ENCODE measurements at regions not wholly inside any gene's neighbourhood (a gene's known extent, or its start where the extent isn't known, plus 50 kb on each side); places are given as distances from the start of the nearest gene placed in this dataset.

- Histone ChIP-seq H3K27ac (ENCODE audit: low read depth in 1 of 2, low read length in 1 of 2) (no peak overlapping the region), H3K27me3 (ENCODE audit: control insufficient read depth in 2 of 2, insufficient read depth in 1 of 2, low read length in 1 of 2) (no peaks in the 10 kb centered on the region), H3K9me3 (ENCODE audit: control insufficient read depth in 2 of 2, insufficient read depth in 1 of 2, low read length in 1 of 2) (no peaks in the 10 kb centered on the region), H3K36me3 (ENCODE audit: control insufficient read depth in 2 of 2, insufficient read depth in 2 of 2, low read length in 1 of 2) (no peaks in the 10 kb centered on the region), H3K4me3 (ENCODE audit: low read length in 2 of 2) (no peak overlapping the region), H3K4me1 (ENCODE audit: control insufficient read depth in 2 of 2, insufficient read depth in 2 of 2, low read length in 2 of 2) (no peaks in the 10 kb centered on the region)
- 92% methylated on average over 2 of the region's 2 CpGs for WGBS
- no peak for DNase-seq (ENCODE audit: low read depth in 6 of 9, low spot score in 9 of 9)
Observed at GRCh38 chrX:97666890-97667289, 783.2 kb downstream of the RPA4 start.

DNA sequence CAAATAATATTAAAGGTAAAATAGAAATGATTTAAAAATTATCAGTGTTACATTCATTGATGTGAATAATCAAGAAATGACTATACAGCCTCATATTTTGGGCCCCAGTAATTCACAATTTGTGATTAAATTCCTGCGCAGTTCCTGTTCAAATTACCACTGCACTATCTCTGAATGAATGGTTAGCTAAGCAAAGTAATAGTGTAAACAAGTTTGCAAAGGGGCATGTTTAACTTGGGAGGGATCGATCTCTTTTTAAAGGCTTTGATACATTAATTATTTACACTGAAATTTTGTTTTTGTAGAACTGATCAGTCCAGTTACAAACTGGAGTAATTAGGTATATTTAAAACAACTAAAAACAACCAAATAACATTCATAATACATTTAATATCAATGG lies 784.4 kb downstream of the RPA4 start:
- Histone ChIP-seq H3K4me1 (ENCODE audit: control insufficient read depth in 2 of 2, insufficient read depth in 2 of 2, low read length in 2 of 2) (no peaks in the 10 kb centered on the region), H3K4me3 (ENCODE audit: low read length in 2 of 2) (no peak overlapping the region), H3K36me3 (ENCODE audit: control insufficient read depth in 2 of 2, insufficient read depth in 2 of 2, low read length in 1 of 2) (no peaks in the 10 kb centered on the region), H3K27ac (ENCODE audit: low read depth in 1 of 2, low read length in 1 of 2) (no peak overlapping the region), H3K27me3 (ENCODE audit: control insufficient read depth in 2 of 2, insufficient read depth in 1 of 2, low read length in 1 of 2) (no peaks in the 10 kb centered on the region), H3K9me3 (ENCODE audit: control insufficient read depth in 2 of 2, insufficient read depth in 1 of 2, low read length in 1 of 2) (no peaks in the 10 kb centered on the region)
- DNase-seq (ENCODE audit: low read depth in 6 of 9, low spot score in 9 of 9), result no peak
- WGBS, result 95% methylated on average over 2 of the region's 2 CpGs

DNA sequence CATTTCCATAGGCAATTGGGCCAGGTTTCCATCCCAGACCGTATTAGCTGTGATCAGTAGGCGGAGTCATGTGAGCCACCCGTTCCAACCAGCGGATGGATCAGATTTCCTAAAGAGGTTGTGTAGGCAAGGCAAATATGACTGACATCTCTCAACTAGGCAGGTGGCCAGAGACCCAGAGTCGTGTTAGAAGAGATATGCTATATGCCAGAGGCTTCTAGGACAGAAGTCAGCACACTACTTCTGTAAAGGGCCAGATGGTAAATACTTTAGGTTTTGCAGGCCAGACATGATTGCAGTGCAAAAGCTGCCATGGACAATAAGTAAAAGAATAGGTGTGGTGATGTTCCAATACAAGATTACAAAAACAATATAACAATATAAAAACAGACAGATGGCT lies 788.4 kb downstream of the RPA4 start:
- H3K9me3 ChIP-seq (ENCODE audit: control insufficient read depth in 2 of 2, insufficient read depth in 1 of 2, low read length in 1 of 2), result no peaks in the 10 kb centered on the region
- no peaks in the 10 kb centered on the region for H3K27me3 ChIP-seq (ENCODE audit: control insufficient read depth in 2 of 2, insufficient read depth in 1 of 2, low read length in 1 of 2)
- WGBS, result 94% methylated on average over 5 of the region's 5 CpGs
- no peaks in the 10 kb centered on the region for H3K4me1 ChIP-seq (ENCODE audit: control insufficient read depth in 2 of 2, insufficient read depth in 2 of 2, low read length in 2 of 2)
- no peak overlapping the region for H3K4me3 ChIP-seq (ENCODE audit: low read length in 2 of 2)
- no peak for DNase-seq (ENCODE audit: low read depth in 6 of 9, low spot score in 9 of 9)
- no peaks in the 10 kb centered on the region for H3K36me3 ChIP-seq (ENCODE audit: control insufficient read depth in 2 of 2, insufficient read depth in 2 of 2, low read length in 1 of 2)
- no peak overlapping the region for H3K27ac ChIP-seq (ENCODE audit: low read depth in 1 of 2, low read length in 1 of 2)

GRCh38 chrX:97672608-97673007 lies 788.9 kb downstream of the RPA4 start:
- H3K27me3 ChIP-seq (ENCODE audit: control insufficient read depth in 2 of 2, insufficient read depth in 1 of 2, low read length in 1 of 2), result no peaks in the 10 kb centered on the region
- 95% methylated on average over 2 of the region's 2 CpGs for WGBS
- no peak overlapping the region for H3K27ac ChIP-seq (ENCODE audit: low read depth in 1 of 2, low read length in 1 of 2)
- no peaks in the 10 kb centered on the region for H3K36me3 ChIP-seq (ENCODE audit: control insufficient read depth in 2 of 2, insufficient read depth in 2 of 2, low read length in 1 of 2)
- DNase-seq (ENCODE audit: low read depth in 6 of 9, low spot score in 9 of 9), result no peak
- no peaks in the 10 kb centered on the region for H3K4me1 ChIP-seq (ENCODE audit: control insufficient read depth in 2 of 2, insufficient read depth in 2 of 2, low read length in 2 of 2)
- H3K9me3 ChIP-seq (ENCODE audit: control insufficient read depth in 2 of 2, insufficient read depth in 1 of 2, low read length in 1 of 2), result no peaks in the 10 kb centered on the region
- no peak overlapping the region for H3K4me3 ChIP-seq (ENCODE audit: low read length in 2 of 2)

- WGBS, result 93% methylated on average over 5 of the region's 5 CpGs
- H3K27me3 ChIP-seq (ENCODE audit: control insufficient read depth in 2 of 2, insufficient read depth in 1 of 2, low read length in 1 of 2), result no peaks in the 10 kb centered on the region
- H3K36me3 ChIP-seq (ENCODE audit: control insufficient read depth in 2 of 2, insufficient read depth in 2 of 2, low read length in 1 of 2), result no peaks in the 10 kb centered on the region
- H3K4me3 ChIP-seq (ENCODE audit: low read length in 2 of 2), result no peak overlapping the region
- H3K27ac ChIP-seq (ENCODE audit: low read depth in 1 of 2, low read length in 1 of 2), result no peak overlapping the region
- H3K4me1 ChIP-seq (ENCODE audit: control insufficient read depth in 2 of 2, insufficient read depth in 2 of 2, low read length in 2 of 2), result no peaks in the 10 kb centered on the region
- H3K9me3 ChIP-seq (ENCODE audit: control insufficient read depth in 2 of 2, insufficient read depth in 1 of 2, low read length in 1 of 2), result no peaks in the 10 kb centered on the region
- DNase-seq (ENCODE audit: low read depth in 6 of 9, low spot score in 9 of 9), result no peak
Observed at GRCh38 chrX:97673135-97673534, 789.4 kb downstream of the RPA4 start.

DNA sequence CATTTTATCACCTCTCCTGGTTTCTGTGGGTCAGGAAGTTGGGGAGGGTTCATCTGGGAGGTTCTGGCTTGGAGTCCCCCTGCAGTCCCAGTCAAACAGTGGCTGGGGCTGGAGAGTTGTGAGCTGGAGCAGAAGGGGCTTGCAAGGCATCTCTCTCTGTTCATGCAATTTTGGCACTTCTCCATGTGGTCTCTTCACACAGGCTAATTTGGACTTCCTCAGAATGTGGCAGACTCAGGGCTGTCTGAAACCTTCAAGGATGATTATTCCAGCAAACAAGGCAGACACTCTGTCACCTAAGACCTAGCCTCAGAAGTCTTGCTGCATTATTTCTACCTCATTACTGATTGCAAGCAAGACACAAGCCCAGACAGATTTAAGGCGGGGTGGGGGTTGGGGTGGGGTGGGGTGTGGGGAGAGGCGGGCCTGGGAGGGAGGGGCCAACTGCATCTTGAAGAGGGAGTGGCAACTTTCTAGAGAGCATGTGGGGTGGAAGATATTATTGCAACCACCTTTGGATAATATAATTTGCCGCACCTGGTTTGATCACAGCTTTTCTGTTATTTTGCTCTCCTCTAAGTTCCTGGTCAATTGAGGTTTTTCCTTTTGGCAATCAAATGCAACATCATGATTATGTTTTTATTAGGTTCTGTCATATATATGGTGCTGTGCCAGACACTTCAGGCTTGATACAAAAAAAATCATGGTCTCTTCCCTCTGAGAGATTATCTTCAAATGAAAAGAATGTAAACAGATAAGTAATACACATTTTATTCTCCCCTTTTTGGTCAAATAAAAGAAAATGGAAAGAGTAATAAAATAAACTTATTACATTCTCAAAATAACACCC lies 799.5 kb downstream of the RPA4 start:
- no peak overlapping the region for H3K27ac ChIP-seq (ENCODE audit: low read depth in 1 of 2, low read length in 1 of 2)
- no peak overlapping the region for H3K4me3 ChIP-seq (ENCODE audit: low read length in 2 of 2)
- DNase-seq (ENCODE audit: low read depth in 6 of 9, low spot score in 9 of 9), result no peak
- WGBS, result 88% methylated on average over 3 of the region's 3 CpGs
- H3K27me3 ChIP-seq (ENCODE audit: control insufficient read depth in 2 of 2, insufficient read depth in 1 of 2, low read length in 1 of 2), result no peaks in the 10 kb centered on the region
- H3K9me3 ChIP-seq (ENCODE audit: control insufficient read depth in 2 of 2, insufficient read depth in 1 of 2, low read length in 1 of 2), result no peaks in the 10 kb centered on the region
- H3K4me1 ChIP-seq (ENCODE audit: control insufficient read depth in 2 of 2, insufficient read depth in 2 of 2, low read length in 2 of 2), result no peaks in the 10 kb centered on the region
- no peaks in the 10 kb centered on the region for H3K36me3 ChIP-seq (ENCODE audit: control insufficient read depth in 2 of 2, insufficient read depth in 2 of 2, low read length in 1 of 2)

GRCh38 chrX:97685753-97686152 lies 802.0 kb downstream of the RPA4 start:
- no peak overlapping the region for H3K27ac ChIP-seq (ENCODE audit: low read depth in 1 of 2, low read length in 1 of 2)
- H3K9me3 ChIP-seq (ENCODE audit: control insufficient read depth in 2 of 2, insufficient read depth in 1 of 2, low read length in 1 of 2), result no peaks in the 10 kb centered on the region
- H3K27me3 ChIP-seq (ENCODE audit: control insufficient read depth in 2 of 2, insufficient read depth in 1 of 2, low read length in 1 of 2), result no peaks in the 10 kb centered on the region
- no peak overlapping the region for H3K4me3 ChIP-seq (ENCODE audit: low read length in 2 of 2)
- no peaks in the 10 kb centered on the region for H3K4me1 ChIP-seq (ENCODE audit: control insufficient read depth in 2 of 2, insufficient read depth in 2 of 2, low read length in 2 of 2)
- 72% methylated on average over 4 of the region's 4 CpGs for WGBS
- no peaks in the 10 kb centered on the region for H3K36me3 ChIP-seq (ENCODE audit: control insufficient read depth in 2 of 2, insufficient read depth in 2 of 2, low read length in 1 of 2)
- peak in 4 of 9 donors; percentile 0 to 42 (median 6) for DNase-seq (ENCODE audit: low read depth in 6 of 9, low spot score in 9 of 9)

- no peak for DNase-seq (ENCODE audit: low read depth in 6 of 9, low spot score in 9 of 9)
- H3K4me3 ChIP-seq (ENCODE audit: low read length in 2 of 2), result no peak overlapping the region
- H3K36me3 ChIP-seq (ENCODE audit: control insufficient read depth in 2 of 2, insufficient read depth in 2 of 2, low read length in 1 of 2), result no peaks in the 10 kb centered on the region
- H3K27me3 ChIP-seq (ENCODE audit: control insufficient read depth in 2 of 2, insufficient read depth in 1 of 2, low read length in 1 of 2), result no peaks in the 10 kb centered on the region
- no peak overlapping the region for H3K27ac ChIP-seq (ENCODE audit: low read depth in 1 of 2, low read length in 1 of 2)
- no peaks in the 10 kb centered on the region for H3K9me3 ChIP-seq (ENCODE audit: control insufficient read depth in 2 of 2, insufficient read depth in 1 of 2, low read length in 1 of 2)
- no peaks in the 10 kb centered on the region for H3K4me1 ChIP-seq (ENCODE audit: control insufficient read depth in 2 of 2, insufficient read depth in 2 of 2, low read length in 2 of 2)
- 89% methylated on average over 2 of the region's 2 CpGs for WGBS
Observed at GRCh38 chrX:97691901-97692455, 808.3 kb downstream of the RPA4 start.

DNA sequence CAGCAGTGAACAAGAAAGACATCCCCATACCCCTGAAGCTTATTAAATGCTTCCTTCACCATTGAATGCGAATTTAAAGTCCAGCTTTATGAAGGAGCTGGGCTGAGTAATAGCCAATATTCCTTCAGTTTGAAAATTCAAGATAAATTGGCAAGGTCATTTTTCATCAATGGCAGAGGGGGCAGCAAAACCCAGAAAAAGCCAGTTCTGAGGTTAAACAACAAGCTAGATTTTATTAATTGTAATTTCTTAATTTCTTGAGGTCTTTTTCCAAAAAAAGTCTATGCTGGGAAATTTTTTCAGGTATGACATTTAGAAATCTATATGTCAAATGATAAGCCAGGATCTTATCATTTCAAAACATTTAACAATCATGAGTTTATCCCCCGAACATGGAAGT lies 808.9 kb downstream of the RPA4 start:
- Histone ChIP-seq H3K4me1 (ENCODE audit: control insufficient read depth in 2 of 2, insufficient read depth in 2 of 2, low read length in 2 of 2) (no peaks in the 10 kb centered on the region), H3K9me3 (ENCODE audit: control insufficient read depth in 2 of 2, insufficient read depth in 1 of 2, low read length in 1 of 2) (no peaks in the 10 kb centered on the region), H3K36me3 (ENCODE audit: control insufficient read depth in 2 of 2, insufficient read depth in 2 of 2, low read length in 1 of 2) (no peaks in the 10 kb centered on the region), H3K4me3 (ENCODE audit: low read length in 2 of 2) (no peak overlapping the region), H3K27me3 (ENCODE audit: control insufficient read depth in 2 of 2, insufficient read depth in 1 of 2, low read length in 1 of 2) (no peaks in the 10 kb centered on the region), H3K27ac (ENCODE audit: low read depth in 1 of 2, low read length in 1 of 2) (no peak overlapping the region)
- no peak for DNase-seq (ENCODE audit: low read depth in 6 of 9, low spot score in 9 of 9)
- 48% methylated on average over 2 of the region's 2 CpGs for WGBS
